HPDE6-E6E7 (cell line): ENCODE measurements at regions not wholly inside any gene's neighbourhood (a gene's known extent, or its start where the extent isn't known, plus 50 kb on each side); places are given as distances from the start of the nearest gene placed in this dataset.

Experiments used
- DNase-seq: peaks from one replicate; pipeline ENCODE4 v3.0.0; 2011; ENCODE audit warnings: missing footprints; ENCODE audit errors: extremely low spot score

DNA sequence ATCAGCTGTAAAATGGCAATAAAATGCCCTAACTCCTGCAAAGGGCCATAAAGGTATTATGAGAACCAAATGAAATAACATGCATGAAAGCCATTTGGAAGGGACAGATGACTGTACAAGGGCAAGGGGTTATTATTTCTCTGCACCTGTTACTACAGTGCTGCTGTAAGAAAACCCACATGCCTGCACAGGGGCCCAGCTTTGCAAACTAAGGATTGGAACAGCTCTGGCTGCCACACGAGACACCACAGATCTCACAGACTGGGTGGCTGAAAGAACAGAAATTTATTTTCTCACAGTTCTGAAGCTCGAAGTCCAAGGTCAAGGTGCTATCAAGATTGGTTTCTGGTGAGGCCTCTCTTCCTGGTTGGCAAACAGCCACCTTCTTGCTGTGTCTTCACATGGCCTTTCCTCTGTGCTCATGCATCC lies 409.0 kb upstream of the NRP1 start:
- no peak for DNase-seq

DNA sequence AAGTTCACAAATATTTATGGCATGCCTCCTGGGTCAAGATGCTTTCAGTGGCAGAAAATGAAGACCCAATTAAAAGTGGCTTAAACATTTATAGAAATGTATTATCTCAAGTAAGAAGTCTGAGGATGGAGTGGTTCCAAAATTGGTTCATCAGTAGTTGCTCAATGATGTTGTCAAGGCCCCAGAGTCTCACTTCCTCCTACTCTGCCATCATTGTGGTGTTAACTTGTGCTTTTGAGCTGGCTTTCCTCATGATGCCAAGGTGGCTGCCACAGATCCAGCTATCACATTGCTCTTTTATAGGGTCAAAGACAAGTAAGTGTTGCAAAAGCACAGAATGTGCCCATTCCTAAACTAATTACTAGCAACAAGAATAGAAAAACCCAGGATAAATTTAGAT lies 404.6 kb upstream of the NRP1 start:
- DNase-seq: no peak

DNA sequence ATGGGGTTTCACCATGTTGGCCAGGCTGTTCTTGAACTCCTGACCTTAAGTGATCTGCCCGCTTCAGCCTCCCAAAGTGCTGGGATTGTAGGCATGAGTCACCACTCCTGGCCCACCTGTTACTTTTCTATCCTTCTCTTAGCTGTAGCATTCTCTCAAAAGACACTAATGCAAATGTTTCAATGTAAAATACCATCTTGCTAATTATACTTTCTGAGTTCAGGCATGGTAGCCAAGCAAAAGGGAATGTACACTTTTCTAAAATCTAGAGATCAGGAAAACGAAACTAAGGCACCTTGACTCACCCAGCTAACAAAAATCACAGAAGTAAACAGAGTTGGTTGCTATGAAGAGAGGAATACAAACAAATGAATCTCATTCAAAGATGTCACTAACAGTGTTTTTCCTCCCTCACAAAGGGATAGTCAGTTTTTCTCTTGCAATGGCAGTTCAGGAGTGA lies 401.0 kb upstream of the NRP1 start:
- DNase-seq: peak; percentile 1

DNA sequence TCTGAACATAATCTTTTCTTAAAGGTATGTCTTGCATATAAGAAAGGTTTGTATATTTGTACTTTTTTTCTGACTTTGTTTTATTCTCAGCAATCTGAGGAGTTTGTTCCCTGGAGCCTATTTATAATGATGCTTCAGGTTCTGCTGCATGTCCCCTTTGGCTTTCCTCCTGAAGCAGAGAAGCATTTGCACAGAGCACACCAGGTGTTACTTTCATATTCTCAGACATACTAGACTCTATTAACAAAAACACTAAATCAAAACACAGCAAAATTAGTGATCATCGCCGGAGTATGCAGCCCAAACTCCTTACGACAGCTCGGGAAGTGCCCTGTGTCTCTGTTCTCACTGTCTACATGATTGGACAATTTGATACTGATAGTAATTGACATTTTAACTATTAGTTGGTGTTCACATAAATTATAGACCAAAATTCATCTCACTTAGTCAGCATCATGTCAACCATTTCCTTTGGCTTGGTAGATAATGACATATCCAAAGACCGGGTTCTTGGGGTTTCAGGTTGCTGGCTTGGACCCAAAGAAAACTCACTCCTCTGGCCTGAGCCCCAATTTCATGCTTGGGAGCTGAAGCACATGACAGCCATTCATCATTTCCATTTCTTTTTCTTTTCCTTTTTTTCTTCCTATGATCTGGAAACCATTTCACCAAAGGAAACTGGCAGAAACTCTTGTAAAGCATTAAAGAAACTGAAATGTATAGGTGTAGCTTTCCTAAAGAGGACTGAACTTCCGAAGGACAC lies 400.1 kb upstream of the NRP1 start:
- no peak for DNase-seq

DNA sequence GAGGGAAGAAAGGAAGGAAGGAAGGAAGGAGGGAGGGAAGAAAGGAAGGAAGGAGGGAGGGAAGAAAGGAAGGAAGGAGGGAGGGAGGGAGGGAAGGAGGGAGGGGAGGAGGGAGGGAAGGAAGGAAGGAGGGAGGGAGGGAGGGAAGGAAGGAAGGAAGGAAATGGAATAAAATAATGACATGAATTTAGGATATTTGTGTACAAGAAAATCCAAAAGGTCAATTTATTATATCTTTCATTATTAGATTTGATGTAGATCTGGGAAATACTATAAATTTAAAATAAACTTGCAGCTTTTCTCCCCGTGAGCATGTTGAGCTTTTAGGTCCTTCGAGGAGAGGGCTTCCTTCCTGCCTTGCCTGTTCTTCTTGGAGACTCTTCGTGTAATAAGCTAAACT lies 398.6 kb upstream of the NRP1 start:
- DNase-seq: no peak

DNA sequence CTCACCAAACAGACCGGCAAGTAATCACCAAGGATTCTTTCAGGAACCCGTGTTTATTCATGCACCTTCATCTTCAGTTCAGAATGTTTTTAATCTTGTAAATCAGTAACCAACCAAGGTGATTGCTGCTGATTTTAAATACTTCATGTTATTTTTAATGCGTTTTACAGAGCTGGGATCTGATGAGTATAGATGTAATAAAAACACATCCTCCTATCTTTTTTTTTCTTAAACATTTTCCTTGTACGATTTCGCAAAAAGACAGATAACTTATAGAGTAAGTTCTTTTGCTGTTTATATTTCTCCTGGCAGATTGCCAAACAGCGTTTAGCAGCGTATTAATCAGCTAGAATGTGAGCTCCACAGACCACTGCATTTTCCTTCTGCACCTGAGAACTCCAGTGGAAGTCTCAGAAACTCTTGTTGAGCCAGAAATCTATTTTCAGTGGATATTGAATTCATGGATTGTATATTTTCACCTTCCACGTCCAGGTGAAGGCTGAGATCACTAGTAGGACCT lies 397.8 kb upstream of the NRP1 start:
- DNase-seq: no peak

DNA sequence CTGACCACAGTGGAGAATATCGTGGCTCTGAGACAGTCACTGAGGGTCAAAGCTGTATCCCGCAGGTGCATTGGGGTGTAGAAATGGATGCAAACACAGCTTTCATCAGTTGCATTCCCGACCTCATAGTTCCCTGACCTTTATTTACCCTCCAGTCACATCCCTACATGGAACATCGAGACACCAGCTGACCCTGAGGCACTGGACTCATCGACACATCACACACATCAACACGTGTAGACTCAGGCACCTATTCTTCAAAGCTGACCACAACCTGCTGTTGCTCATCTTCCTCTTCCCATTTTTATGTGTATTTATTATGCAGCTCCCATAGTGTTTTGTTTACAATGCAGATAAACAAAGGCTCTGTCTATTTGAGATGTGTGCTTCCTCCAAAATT lies 396.9 kb upstream of the NRP1 start:
- no peak for DNase-seq

DNA sequence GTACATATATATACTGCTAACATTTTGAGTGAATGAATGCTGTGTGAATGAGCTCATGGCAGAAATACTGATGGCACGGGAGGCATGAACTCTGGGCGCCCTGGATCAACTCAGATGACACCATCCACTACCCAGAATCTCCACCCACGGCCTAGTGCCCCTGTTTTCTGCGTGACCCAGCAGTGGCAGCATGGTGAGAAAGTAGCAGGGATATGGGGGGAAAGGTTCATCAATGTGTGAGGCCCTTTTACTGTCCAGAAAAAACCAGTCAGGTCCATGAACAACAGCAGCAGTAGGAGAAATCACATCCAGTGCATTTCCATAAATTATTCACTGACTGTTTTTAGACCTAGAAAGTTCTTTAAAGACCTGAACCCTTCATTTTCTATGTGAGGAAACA lies 391.0 kb upstream of the NRP1 start:
- no peak for DNase-seq

DNA sequence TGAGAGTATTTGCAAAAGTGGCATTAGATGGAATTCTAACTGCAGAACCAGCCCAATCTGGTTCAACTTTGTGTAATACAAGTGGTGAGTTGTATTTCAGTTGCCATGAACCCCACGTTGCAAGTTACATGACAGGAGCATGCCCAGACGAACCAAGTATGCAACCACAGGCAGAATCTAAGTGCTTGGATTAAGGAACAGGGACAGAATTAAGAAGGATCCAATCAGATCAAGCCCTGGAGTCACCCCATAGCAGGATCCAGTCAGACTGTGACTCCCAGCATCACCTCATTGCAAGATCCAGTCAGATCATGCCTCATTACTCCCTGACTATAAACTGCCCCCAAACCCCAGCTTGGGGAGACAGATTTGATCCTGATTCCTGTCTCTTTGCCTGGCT lies 388.7 kb upstream of the NRP1 start:
- DNase-seq: no peak

DNA sequence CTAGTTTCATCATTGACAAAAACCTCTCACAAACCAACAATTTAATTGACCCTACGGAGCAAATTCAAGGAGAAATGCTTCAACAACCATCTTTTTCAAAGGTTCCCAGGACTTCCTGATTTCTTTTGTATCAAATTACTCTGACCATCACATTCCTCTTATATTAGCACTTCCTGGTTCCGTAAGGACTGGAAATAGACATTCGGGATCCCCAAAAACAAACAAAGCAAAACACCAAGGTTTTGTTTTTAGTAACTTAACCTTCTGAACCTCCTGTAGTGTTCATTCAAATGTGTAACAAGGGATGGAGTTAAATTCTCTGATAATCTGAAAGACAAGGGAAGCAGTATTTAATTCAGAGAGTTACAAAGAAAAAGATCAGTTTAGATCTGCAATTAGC lies 387.6 kb upstream of the NRP1 start:
- no peak for DNase-seq

DNA sequence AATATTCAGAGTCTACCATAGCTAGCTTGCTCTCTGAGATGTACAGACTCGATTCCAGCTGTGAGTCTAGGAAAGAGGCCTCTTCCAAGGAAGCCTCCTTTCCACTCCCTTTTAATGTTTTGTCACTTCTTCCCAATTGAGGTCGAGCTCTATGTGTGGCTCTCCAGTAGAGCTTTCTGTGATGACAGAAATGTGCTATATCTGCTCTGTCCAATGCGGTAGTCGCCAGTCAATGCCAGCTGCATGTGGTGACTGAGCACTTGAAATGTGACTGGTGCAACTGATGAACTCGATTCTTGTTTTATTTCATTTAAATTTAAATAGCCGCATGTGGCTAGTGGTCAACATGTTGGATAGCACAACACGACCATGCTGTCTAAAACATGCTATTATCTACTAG lies 387.0 kb upstream of the NRP1 start:
- no peak for DNase-seq

DNA sequence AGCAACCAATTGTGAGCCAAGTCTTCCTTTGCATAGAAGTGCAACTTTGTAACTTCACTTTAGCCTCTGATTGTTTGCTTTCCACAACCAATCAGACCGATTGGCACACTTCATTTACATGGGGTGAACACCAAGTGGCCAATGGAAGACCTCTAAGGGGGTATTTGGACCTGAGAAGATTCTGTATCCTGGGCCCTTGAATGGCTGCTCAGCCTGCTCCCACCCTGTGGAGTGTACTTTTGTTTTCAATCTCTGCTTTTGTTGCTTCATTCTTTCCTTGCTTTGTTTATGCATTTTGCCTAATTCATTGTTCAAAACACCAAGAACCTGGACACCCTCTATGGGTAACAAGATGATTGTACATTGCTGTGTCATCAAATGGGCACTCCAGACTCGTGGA lies 385.7 kb upstream of the NRP1 start:
- DNase-seq: no peak

DNA sequence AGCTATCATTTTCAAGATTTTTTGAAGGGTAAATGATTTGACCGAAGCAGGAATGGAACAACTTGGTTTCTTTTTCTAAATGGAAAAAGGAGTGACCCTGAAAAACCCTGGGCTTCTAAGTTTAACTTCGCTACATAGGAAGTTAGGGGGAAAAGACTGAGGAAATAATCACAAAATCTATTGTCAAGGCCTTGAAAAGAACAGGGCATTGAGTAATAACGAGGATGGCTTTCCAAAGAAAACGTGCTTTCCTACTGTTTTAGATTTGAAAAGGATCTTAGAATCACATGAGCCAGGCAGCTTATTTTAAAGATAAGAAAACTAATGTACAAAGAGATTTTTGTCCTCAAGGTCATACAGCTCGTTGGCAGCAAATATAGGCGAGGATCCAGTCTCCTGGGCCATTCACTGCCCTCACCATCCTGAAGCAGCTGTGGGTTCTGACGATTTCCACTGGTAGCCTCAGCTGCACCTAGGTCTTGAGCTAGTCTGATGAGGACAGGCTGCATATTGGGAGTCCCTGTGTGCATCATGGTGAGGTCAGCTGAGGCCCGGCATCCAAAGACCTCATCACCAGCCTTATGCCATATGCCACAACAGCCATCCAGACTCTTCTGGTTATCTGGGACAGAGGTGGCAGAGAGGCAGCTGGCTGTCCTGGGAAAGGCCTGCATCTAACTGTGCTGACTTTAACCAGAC lies 384.7 kb upstream of the NRP1 start:
- DNase-seq: no peak

DNA sequence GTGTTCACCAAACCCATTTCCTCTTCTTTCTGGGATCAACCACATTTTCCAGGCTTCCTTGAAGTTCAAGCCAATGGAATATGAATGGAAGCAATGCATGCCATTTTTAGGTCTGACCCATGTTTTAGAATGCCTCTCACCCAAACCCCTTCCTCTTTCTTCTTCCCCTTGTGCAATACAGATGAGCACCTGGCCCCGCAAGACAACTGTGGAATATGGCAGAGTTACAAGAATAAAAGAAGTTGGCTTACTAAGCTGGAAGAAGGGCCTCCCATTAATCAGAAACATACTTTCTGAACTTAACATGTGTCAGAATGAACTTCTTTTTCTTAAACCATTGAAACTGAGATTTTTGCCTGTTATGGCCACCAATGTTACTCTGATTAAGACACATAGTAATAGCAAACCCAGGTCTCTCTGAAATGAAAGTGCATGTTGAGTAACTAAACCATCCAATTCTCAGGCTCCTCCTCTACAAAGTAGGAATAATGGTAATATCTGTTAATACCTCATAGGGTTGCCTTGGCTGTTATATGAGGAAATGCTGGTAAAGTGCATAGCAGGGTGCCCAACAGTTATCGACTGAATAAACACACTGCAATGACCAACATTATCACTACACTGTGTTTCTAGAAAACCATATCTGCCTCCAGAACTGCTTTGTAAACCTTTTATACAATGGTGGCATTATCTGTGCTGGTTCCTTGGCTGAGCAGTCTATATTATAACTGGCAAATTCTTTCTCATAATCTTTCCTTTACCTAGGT lies 382.2 kb upstream of the NRP1 start:
- no peak for DNase-seq

DNA sequence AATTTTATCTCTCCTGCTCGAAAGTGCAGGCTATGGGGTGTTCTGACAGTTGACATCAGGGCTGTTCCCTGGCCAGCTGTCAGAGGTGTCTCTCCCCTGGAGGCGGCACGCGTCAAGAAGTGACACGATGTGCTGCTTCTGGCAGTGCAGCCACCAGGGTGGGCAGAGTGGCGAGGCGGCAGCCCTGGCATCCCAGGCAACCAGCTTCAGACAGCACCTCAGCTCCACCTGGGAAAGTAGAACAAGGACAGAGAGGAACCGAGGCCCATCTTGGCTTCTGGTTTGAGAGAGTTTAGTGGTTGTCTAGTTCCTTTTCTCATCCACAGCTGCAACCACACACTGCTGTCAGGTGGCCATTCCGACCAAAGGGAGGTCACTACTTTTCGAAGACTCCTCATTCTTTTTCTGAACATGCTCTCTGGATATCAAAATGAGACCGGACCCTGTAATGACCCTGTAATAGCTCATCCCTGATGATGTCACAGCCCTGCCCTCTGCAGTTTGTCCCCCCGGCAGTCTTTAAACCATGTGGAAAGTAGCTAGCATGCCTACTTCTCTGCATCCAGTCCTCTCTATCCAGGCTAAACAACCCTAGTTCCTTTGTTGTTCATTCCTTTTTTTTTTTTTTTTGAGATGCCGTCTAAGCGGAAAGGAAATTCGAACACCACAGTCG lies 381.0 kb upstream of the NRP1 start:
- no peak for DNase-seq

DNA sequence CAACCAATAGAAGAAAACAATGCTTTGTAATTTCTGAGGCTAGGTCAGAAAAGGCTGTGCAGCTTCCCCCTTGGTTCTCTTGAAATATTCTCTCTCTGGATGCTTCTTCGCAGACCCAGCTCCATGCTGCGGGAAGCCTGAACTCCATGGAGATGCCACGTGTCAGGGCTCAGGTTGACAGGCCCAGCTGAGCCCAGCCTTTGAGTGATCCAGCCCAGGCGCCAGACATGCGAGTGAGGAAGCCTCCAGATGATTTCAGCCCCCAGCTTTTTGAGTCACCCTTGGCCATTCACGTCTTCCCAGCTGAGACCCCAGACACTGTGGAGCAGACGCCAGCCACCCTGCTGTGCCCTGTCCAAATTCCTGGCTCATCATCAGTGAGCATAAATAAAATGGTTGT lies 378.4 kb upstream of the NRP1 start:
- DNase-seq: no peak

DNA sequence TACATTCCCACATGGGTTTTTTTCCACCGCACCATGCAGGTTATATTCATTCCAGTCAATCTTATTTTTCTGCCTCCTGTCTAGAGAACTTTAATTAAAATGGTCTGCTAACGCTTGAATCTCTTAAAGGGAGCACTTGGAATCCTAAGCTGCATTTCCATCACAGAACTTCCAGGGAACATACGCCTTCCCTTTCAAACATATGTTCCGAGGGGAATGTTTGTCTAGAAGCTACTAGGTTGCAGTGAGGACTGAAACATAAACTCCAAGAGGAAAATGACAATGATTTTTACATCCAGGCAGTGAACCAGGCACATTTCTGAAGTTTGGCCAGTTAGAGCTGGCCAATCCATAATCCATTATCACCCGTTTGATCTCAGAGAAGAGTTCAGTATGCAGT lies 375.5 kb upstream of the NRP1 start:
- no peak for DNase-seq

DNA sequence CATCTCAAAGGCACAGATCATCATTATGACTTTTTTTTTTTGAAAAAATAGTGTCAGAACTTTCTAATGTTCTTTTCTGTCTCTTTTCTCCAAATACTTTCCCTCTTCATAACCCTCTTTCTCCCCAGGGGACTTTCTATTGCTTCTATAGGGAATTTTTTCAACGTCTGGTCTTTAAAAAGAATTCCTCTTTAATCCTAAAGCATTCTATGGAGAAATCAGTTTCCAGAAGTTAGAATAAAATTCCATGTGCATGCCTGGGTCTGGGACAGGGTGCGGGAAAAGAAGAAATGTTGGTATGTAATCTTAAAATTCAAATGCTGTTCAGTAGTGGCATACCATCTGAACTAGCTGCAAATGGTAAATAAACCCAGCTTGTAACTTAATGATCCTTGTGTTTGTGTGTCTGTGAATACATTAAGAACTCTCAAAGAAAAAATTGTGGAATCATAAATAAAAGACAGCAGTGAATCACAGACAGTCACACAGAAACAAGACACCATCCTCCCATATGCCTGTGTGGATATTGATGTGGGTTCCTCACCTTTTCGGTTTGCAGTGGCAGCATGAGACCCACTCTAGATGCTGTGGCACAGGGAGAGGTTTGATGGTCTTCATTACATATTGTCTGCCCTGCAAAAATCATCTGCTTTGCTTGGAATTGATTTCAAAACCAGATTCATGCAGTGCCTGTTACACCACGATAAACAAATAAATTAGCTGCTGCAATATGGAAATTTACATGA lies 374.7 kb upstream of the NRP1 start:
- DNase-seq: no peak

DNA sequence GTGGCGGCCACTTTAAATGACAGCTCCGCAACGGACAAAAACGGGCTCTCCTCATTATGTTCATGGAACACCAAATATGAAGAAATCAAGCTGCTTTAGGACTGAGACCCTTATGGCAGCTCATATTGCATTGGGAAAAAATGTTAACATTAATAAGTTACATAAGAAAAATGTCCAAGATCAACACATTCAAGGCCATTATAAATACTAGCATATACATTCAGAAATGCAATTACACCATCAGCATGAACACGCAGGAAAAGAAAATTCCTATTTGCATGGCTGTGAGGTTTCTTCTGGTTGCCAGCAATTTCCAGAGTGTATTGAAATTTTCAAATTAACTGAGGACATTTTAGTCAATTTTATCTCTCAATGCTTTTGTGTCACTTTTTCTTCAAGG lies 374.1 kb upstream of the NRP1 start:
- DNase-seq: no peak

DNA sequence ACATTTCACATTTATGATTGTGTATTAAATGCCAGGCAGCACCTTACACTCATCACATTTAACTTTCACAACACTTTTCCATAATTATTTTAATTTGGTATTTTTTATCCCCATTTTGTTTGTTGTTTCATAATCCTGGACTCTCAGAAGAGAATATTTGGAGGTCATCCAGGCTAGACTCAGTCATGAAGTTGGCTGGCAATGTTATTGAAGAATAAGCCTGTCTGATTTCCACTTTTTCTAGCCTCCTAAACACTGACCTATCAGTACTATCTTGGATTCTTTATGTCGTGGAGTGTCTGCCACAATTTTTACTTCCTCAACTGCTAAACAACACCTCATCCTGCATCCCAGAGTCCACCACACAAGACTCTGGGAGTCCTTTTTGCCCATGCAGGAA lies 372.3 kb upstream of the NRP1 start:
- no peak for DNase-seq

DNA sequence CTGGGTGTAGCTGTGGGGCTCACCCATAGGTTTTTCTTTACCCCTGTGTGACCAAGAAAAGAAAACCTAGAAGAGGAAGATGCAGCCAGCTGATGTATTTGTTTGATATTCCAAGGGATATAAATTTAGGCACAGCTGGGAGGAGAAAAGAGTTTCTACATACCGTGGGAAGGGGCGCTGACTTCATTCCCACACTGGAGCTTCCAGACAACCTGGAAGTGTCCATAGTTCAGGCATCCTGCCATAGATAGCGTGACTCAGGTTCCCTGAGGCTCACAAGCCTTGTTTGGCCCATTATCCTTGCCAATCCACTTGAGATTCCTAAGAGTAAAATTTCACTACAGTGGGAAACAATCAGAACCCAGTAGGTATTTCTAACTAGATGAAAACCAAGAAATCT lies 371.7 kb upstream of the NRP1 start:
- no peak for DNase-seq
